Fibroblast of gingiva (primary cell): ENCODE measurements at regions not wholly inside any gene's neighbourhood (a gene's known extent, or its start where the extent isn't known, plus 50 kb on each side); places are given as distances from the start of the nearest gene placed in this dataset.
"Not testable (repeated sequence)": the region's sequence is repeated elsewhere in the genome, so short reads cannot be mapped to it uniquely, and the experiment has no call there.

Source experiments
- DNase-seq: peaks from one replicate; pipeline ENCODE4 v3.0.0-alpha.2; 2011; ENCODE audit warnings: low read depth

- DNase-seq: no peak
These were observed 476.8 kb upstream of the ADGRB3 start for GRCh38 chr6:68158256-68158655.

GRCh38 chr6:68144667-68145066, 490.4 kb upstream of the ADGRB3 start:
- DNase-seq: no peak

DNA sequence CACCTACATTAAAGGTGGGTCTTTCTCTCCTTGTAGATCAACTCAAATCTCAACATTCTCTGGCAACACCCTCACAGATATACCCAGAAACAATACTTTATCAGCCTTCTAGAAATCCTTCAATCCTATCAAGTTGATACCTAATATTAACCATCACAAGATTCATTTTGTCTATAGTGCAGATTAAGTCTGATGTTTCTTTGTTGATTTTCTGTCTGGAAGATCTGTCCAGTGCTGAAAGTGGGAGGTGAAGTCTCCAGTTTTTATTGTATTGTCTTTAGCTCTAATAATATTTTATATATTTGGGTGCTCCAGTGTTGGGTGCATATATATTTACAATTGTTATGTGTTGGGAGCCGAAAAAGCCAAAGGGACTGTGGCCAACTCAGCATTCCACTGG, 493.9 kb upstream of the ADGRB3 start:
- DNase-seq: no peak

- DNase-seq: no peak
These were observed 496.0 kb upstream of the ADGRB3 start for GRCh38 chr6:68139130-68139529.

DNA sequence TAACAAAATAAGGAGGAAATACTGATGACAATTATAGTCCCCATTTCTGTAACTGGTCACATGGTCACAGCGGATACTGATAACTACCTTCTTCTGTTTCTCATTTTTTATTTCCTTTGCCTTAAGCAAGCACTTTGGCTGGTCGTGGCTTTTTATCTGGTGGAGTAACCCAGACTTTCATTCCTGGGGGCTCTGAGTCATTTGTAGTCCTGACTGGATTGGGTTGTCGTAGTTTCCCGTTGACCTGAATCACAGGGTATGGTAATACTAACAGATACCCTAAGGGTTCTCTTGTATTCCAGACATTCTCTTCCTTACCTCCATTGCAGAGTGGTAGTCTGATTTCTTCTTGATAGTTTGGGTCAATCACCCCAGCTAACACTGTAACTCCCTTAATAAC, 500.3 kb upstream of the ADGRB3 start:
- DNase-seq: no peak

DNA sequence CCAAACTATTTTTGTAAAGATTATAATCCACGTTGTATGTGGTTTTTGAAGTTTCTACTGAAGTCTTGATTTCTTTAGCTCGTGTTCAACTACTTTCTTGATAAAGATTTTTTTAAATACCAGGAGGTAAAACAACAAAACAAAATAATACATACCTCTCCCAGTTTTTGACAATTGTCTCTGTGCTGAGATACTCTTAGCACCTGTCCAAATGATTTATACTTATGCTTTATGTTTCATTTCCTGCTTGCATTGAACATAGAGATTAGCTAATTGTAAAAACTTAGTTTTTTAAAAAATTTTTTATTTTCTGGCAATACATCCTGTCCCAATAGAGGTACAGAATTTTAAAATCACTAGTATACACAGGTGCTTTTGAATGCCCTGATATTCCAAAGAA, 506.9 kb upstream of the ADGRB3 start:
- no peak for DNase-seq

DNA sequence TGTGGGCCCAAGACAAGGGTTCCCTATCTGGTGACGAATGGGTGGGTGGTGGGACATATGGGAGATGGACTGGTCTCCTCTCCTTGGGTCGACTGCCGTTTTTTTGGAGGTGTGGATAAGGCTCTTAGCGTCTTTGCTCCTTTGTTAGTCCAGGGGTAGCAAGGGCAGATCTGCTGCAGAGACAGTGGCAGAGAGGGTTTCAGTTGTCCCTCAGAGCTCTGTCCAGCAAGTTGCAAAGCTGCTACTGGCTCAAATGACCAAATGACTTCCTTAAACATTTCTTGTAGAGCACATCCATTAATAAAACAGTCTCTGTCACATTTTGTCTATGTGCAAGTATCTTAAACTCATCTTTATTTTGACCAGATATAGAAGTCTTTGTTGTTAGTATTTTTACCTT, 508.0 kb upstream of the ADGRB3 start:
- DNase-seq: no peak

DNA sequence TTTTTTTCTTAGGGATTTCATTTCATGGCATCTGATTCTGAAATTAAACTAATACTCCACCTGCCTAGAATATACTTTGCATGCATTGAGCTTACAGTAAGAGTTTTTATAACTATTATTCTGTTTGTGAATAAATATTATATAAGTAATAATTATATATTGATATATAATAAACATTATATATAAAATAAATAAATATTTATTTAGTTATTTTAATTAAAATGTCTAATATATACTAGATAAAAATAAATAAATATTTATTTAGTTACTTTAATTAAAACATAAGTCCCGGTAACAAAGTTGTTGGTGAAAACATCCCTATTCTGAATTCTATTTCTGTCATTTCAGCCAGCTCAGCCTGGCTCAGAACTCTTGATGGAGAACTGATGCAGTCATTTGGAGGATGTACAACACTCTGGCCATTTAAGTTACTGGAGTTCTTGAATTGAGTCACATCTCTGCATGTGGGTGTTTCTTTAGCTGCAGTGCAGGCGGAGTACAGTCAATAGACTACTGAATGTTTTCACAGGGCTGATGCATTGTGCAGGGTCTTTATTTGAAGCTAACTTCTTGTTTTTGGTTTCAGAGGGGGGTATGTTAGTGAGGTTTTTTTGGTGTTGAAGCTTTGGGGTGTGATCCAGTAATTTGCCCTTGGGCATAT, 508.9 kb upstream of the ADGRB3 start:
- DNase-seq: no peak

GRCh38 chr6:68122975-68123374, 512.1 kb upstream of the ADGRB3 start:
- DNase-seq: not testable (repeated sequence)

- DNase-seq: no peak
These were observed 513.0 kb upstream of the ADGRB3 start for GRCh38 chr6:68122032-68122431.

- DNase-seq: not testable (repeated sequence)
These were observed 514.1 kb upstream of the ADGRB3 start for GRCh38 chr6:68120954-68121353.

GRCh38 chr6:68114463-68115047, 520.5 kb upstream of the ADGRB3 start:
- DNase-seq: no peak

GRCh38 chr6:68108233-68108835, 526.7 kb upstream of the ADGRB3 start:
- no peak for DNase-seq

- no peak for DNase-seq
These were observed 541.0 kb upstream of the ADGRB3 start for GRCh38 chr6:68094070-68094469.

GRCh38 chr6:68087399-68088133, 547.5 kb upstream of the ADGRB3 start:
- peak; percentile 35 for DNase-seq

DNA sequence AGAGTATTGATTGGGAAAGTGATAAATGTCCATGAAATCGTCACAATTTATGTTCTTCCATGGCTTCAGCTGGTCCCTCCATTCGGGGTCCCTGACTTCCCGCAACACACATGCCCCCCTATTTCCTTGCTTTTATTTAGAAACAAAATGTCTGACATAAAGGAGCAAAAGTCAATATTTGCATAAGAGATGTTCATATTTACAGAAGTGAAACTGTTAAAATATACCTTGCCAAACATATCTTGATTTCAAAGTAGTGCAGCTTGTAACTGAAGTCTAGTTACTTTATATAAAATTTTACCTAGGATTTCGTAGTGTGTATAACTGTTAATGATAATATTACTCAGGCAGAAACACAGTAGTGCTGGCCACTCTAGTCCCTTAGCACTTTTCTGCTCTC, 548.9 kb upstream of the ADGRB3 start:
- DNase-seq: no peak

DNA sequence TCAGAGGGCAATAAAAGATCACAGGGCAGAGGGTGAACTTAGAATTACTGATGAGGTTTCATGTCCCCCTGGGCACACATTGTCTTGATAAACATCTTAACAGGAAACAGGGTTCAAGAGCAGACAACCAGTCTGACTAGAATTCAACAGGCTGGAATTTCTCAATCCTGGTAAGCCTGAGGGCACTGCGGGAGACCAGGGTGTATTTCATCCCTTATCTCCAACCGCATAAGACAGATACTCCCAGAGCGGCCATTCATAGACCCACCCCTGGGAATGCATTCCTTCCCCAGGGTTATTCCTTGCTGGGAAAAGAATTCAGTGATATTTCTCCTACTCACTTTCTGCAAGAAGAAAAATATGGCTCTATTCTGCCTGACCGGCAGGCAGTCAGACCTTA, 549.5 kb upstream of the ADGRB3 start:
- not testable (repeated sequence) for DNase-seq

DNA sequence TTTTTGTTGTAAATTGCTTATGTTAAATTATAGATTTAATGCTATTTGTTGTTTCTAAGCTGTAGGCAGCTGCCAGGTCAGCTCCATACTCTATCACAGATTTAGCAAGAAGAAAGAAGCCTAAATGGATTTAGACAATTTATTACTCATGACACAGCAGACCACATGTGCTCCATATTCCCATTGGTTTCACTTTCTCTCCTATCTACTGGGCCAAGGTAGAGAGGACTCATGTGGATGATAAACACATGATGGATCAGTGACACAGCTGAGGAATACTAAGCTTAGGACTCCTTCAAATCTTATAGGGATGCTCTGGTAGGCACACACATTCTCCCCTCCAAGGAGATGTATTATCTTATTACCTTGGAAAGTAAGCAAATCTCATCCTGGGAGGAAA, 553.0 kb upstream of the ADGRB3 start:
- no peak for DNase-seq

DNA sequence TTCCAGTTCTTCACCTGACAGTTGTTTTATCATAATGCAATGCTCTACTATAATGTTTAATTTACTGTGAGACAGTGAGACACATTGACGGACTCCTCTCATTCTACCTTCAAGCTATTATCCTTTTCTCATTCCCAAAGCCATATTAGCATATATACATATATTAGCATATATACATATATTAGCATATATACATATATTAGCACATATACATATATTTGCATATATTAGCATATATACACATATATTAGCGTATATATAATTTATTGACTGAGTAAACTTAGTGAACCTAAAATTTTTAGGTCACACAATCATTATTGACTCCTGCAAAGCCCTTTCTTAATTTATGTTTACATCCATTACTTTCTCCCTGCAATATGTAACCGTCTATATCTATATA, 555.0 kb upstream of the ADGRB3 start:
- no peak for DNase-seq

GRCh38 chr6:68077661-68078060, 557.4 kb upstream of the ADGRB3 start:
- DNase-seq: no peak

GRCh38 chr6:68071740-68072139, 563.3 kb upstream of the ADGRB3 start:
- DNase-seq: peak; percentile 18

DNA sequence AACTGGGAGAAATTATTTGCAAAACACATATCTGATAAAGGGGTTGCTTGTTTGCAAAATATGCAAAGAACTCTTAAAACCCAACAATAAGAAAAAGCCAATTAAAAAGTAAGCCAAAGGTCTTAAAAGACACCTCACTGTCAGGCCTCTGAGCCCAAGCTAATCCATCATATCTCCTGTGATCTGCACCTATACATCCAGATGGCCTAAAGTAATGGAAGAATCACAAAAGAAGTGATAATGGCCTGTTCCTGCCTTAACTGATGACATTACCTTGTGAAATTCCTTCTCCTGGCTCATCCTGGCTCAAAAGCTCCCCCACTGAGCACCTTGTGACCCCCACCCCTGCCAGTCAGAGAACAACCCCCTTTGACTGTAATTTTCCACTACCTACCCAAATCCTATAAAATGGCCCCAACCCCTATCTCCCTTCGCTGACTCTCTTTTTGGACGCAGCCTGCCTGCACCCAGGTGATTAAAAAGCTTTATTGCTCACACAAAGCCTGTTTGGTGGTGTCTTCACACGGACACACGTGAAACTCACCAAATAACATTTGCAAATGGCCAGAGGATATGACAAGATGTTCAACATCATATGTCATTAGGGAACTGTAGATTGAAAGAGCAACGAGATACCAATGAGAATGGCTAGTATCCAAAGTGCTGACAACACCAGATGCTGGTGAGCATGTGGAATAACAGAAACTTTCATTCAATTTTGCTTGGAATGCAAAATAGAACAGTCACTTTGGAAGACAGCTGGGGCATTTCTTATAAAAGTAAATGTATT, 565.0 kb upstream of the ADGRB3 start:
- no peak for DNase-seq
